ENCODE measurements at regions not wholly inside any gene's neighbourhood (a gene's known extent, or its start where the extent isn't known, plus 50 kb on each side); places are given as distances from the start of the nearest gene placed in this dataset.

GRCh38 chr14:43369710-43370564 lies 1137.1 kb downstream of the FSCB start:
- Histone ChIP-seq H3K79me2 (ENCODE audit: insufficient read depth, low read length) (no peaks in the 10 kb centered on the region), H3K4me1 (ENCODE audit: insufficient read depth, low read length) (no peaks in the 10 kb centered on the region), H4K20me1 (ENCODE audit: insufficient read depth, low read length) (no peaks in the 10 kb centered on the region), H3K4me3 (ENCODE audit: low read depth in 1 of 2, low read length in 2 of 2) (no peak overlapping the region), H3K9me3 (ENCODE audit: insufficient read depth, low read length, severe bottlenecking) (no peaks in the 10 kb centered on the region), H3K27ac (ENCODE audit: low read length) (no peak overlapping the region), H3K4me2 (ENCODE audit: insufficient read depth, low read length) (no peak overlapping the region), H3K36me3 (ENCODE audit: insufficient read depth, low read length) (no peaks in the 10 kb centered on the region), H2AFZ (ENCODE audit: low read depth, low read length) (no peak overlapping the region), H3K27me3 (ENCODE audit: insufficient read depth, low read length, poor library complexity) (no peaks in the 10 kb centered on the region), H3K9ac (ENCODE audit: low read depth, low read length) (no peak overlapping the region)
- TF ChIP-seq EZH2 (IDR thresholded peaks at IDR 0.05; ENCODE audit: borderline replicate concordance, low read depth, low read length, severe bottlenecking) = no peak
- TF ChIP-seq CTCF (IDR thresholded peaks at IDR 0.05; ENCODE audit: borderline replicate concordance, extremely low read depth, low read length, poor library complexity, severe bottlenecking) = no peak
- no peak for ATAC-seq (ENCODE audit: insufficient read depth, low read depth)
- no peak for DNase-seq

GRCh38 chr14:43362586-43362985 lies 1144.5 kb downstream of the FSCB start:
- Histone ChIP-seq H3K4me3 (ENCODE audit: low read depth in 1 of 2, low read length in 2 of 2) (no peak overlapping the region), H4K20me1 (ENCODE audit: insufficient read depth, low read length) (no peaks in the 10 kb centered on the region), H3K9ac (ENCODE audit: low read depth, low read length) (no peak overlapping the region), H3K27me3 (ENCODE audit: insufficient read depth, low read length, poor library complexity) (no peaks in the 10 kb centered on the region), H3K36me3 (ENCODE audit: insufficient read depth, low read length) (no peaks in the 10 kb centered on the region), H3K27ac (ENCODE audit: low read length) (no peak overlapping the region), H3K9me3 (ENCODE audit: insufficient read depth, low read length, severe bottlenecking) (no peaks in the 10 kb centered on the region), H2AFZ (ENCODE audit: low read depth, low read length) (no peak overlapping the region), H3K4me2 (ENCODE audit: insufficient read depth, low read length) (no peak overlapping the region), H3K4me1 (ENCODE audit: insufficient read depth, low read length) (no peaks in the 10 kb centered on the region), H3K79me2 (ENCODE audit: insufficient read depth, low read length) (no peaks in the 10 kb centered on the region)
- DNase-seq = no peak
- ATAC-seq (ENCODE audit: insufficient read depth, low read depth) = no peak
- TF ChIP-seq EZH2 (IDR thresholded peaks at IDR 0.05; ENCODE audit: borderline replicate concordance, low read depth, low read length, severe bottlenecking) (no peak), CTCF (IDR thresholded peaks at IDR 0.05; ENCODE audit: borderline replicate concordance, extremely low read depth, low read length, poor library complexity, severe bottlenecking) (no peak)

GRCh38 chr14:43361751-43362150 lies 1145.3 kb downstream of the FSCB start:
- ATAC-seq (ENCODE audit: insufficient read depth, low read depth) (no peak), DNase-seq (no peak)
- no peaks in the 10 kb centered on the region for H3K79me2 ChIP-seq (ENCODE audit: insufficient read depth, low read length)
- H3K27ac ChIP-seq (ENCODE audit: low read length) = no peak overlapping the region
- TF ChIP-seq EZH2 (IDR thresholded peaks at IDR 0.05; ENCODE audit: borderline replicate concordance, low read depth, low read length, severe bottlenecking) = no peak
- no peak for TF ChIP-seq CTCF (IDR thresholded peaks at IDR 0.05; ENCODE audit: borderline replicate concordance, extremely low read depth, low read length, poor library complexity, severe bottlenecking)
- H3K27me3 ChIP-seq (ENCODE audit: insufficient read depth, low read length, poor library complexity) = no peaks in the 10 kb centered on the region
- H3K4me3 ChIP-seq (ENCODE audit: low read depth in 1 of 2, low read length in 2 of 2) = no peak overlapping the region
- no peak overlapping the region for H3K9ac ChIP-seq (ENCODE audit: low read depth, low read length)
- H3K4me1 ChIP-seq (ENCODE audit: insufficient read depth, low read length) = no peaks in the 10 kb centered on the region
- no peaks in the 10 kb centered on the region for H4K20me1 ChIP-seq (ENCODE audit: insufficient read depth, low read length)
- no peak overlapping the region for H2AFZ ChIP-seq (ENCODE audit: low read depth, low read length)
- H3K4me2 ChIP-seq (ENCODE audit: insufficient read depth, low read length) = no peak overlapping the region
- no peaks in the 10 kb centered on the region for H3K36me3 ChIP-seq (ENCODE audit: insufficient read depth, low read length)
- no peaks in the 10 kb centered on the region for H3K9me3 ChIP-seq (ENCODE audit: insufficient read depth, low read length, severe bottlenecking)

All from DND-41 (cell line).